Activated T-helper 1 cell treated with Interleukin-2 at 50 U/mL for 16 hours (primary cell): ENCODE measurements at regions not wholly inside any gene's neighbourhood (a gene's known extent, or its start where the extent isn't known, plus 50 kb on each side); places are given as distances from the start of the nearest gene placed in this dataset.
"Not testable (repeated sequence)": the region's sequence is repeated elsewhere in the genome, so short reads cannot be mapped to it uniquely, and the experiment has no call there.

Source experiments
- DNase-seq: peaks from one replicate; pipeline ENCODE4 v3.0.0-alpha.2; 2020; ENCODE audit warnings: low read depth

DNA sequence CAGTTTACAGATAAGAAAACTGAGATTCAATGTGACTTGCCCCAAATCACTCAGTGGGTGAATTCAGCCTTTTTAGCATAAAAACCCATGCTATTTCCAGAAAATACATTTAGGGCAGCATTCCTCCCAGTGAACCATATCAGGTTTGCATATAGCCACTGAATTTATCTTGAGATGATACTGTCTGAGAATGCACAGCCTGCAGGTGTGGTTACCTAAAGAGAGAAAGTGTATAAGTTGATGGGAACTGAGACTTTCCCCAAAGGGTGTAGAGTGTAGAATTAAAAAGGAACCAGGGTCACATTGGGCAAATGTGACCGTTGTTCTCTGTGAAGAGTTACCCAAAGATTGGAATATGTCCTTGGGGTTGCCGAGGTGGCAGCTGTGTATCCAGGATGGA is 100.0 kb upstream of the PIK3R1 start:
- no peak for DNase-seq

DNA sequence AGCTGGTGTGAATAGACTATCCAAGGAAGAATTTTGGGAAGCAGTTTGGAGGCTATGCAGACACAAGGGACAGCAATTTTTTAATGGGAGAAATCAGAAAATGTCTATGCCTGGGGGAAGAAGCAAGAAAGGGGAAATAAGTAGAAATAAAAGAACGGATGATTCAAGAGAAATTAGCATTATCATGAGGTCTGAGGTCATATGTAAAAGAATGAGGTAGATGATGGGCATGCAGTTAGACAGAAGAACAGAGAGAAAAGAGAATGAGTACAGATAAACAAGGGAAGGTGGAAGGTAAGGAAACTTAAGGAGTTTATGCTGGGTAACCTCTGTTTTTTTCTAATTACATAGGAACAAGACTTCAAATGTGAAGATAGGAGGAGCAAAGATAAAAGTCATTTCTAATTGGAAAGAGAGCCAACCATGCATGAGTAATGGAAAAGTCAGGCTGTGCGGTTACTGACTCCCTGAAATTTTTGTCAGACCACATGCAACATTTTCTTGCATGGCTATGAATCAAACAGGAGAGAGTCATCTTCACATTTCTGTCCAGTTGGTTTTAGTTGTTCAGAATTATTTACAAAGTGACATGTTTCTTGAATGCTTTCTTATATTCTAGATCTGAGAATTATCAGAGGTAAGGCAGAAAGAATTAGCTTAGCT is 101.0 kb upstream of the PIK3R1 start:
- no peak for DNase-seq

DNA sequence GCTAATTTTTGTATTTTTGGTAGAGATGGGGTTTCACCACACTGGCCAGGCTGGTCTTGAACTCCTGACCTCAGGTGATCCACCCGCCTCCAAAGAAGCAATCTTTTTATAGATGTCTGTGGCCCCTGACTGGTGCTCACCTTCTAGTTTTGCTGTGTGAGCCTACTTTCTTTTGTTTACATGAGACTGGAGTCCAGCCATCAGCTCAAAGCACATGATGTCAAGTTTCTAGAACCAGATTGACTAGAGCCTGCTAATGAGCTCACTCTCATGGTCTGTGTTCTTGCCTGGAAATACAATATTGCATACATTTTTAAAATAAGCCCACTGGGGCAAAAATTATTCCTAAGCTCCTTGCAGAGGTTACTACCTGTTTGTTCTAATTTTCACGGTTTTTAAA is 102.9 kb upstream of the PIK3R1 start:
- DNase-seq = no peak

DNA sequence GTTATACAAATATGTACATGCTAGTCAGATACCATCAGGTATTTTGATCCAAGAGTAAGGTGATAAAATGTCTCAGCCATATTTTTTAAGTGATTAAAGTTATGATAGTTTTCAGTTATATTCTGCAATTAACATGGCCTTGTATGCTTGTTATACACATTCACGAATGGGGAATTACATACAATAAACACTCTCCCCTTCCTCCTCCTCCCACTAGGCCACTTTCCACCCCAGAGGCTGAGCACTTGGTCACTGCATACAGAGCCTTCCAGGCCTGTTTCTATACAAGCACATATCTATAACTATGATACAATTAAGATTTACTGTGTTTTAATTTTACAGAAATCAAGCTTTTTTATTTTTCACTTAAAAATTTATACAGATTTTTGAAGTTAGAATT is 104.7 kb upstream of the PIK3R1 start:
- DNase-seq = no peak

DNA sequence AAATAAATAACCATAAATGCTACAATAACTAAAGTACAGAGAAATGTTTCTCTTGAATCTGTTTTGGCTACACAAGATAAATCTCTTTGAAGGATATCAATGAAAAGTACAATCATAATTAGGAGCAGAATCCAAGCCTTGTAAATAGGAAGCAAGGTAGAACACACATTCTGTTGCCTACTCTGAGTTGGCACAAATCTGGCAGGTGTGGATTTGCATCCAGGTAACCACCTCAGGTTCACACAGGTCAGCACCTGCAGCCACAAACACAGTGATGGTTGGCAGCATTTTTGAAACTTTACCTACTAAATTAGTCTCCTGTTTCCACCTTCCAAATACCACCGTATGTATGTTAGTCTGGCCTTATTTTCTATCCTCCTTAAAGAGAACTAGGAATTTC is 105.3 kb upstream of the PIK3R1 start:
- DNase-seq = no peak

DNA sequence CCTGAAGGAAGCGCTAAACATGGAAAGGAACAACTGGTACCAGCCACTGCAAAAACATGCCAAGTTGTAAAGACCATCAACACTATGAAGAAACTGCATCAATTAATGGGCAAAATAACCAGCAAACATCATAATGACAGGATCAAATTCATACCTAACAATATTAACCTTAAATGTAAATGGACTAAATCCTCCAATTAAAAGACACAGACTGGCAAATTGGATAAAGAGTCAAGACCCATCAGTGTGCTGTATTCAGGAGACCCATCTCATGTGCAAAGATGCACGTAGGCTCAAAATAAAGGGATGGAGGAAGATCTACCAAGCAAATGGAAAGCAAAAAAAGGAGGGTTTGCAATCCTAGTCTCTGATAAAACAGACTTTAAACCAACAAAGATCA is 111.3 kb upstream of the PIK3R1 start:
- DNase-seq = not testable (repeated sequence)

DNA sequence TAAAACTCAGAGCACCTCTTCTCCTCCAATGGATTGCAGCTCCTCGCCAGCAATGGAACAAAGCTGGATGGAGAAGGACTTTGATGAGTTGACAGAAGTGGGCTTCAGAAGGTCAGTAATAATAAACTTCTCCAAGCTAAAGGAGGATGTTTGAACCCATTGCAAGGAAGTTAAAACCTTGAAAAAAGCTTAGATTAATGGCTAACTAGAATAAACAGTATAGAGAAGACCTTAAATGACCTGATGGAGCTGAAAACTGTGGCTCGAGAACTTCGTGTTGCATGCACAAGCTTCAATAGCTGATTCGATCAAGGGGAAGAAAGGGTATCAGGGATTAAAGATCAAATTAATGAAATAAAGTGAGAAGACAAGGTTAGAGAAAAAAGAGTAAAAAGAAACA is 112.3 kb upstream of the PIK3R1 start:
- not testable (repeated sequence) for DNase-seq

DNA sequence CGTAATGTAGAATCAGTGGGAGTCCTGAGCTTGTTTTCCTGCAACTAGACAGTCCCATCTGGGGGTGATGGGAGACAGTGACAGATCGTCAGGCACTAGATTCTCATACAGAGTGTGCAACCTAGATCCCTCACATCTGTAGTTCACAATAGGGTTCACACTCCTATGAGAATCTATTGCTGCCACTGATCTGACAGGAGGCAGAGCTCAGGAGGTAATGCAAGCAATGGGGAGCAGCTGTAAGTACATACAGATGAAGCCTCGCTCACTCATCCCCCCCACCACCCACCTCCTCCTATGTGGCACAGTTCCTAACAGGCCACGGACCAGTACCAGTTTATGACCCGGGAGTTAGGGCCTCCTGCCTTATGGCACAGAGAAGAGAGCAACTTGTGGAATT is 116.2 kb upstream of the PIK3R1 start:
- DNase-seq = no peak

DNA sequence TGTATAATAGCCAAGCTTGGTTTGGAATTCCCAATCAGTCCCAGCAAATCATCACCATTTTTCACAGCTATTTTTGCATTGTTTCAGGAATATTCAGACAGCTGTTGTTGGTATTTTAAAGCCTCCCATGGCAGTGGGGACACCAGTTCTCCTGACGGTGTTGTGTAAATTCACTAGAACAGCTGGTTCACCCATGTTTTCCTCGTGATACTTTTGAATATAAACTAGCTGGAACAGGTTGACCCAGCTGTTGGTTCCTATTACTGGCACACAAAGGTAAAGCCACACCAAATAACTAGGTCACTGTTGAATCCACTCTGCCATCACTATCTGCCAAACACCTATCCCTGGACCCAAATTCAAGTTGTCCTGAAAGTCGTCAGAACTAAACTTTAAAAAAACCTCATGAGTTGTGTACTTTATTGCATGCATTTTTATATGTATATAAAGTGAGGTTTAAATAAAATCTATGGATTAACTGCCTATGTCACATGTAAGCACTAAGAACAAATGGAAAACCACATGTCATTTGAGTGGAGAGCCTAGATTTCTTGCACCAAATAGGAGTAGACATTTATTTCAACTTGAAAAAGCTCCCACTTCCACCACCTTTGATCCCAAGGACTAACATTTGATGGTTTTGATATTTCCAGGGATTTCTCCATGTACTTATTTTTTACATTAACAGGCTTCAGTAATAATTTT is 121.9 kb upstream of the PIK3R1 start:
- no peak for DNase-seq

DNA sequence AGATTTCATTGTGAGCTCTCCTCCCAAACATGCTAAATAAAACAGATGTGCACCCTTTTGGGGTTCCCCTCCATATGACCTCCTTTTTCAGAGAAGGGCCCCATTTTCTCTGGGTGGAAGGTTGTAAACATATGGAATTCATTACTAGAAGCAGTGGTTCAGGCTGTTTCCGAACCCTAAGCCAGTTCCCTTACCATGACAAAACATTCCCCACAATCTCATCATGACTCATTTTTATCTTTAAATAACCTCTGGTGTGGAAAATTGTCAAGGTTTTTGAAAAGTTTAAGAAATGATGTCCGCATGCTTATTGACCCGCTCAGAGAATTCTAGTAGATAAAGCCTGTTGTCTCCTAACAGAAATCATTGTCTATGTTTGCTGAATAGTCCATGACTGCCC is 127.3 kb upstream of the PIK3R1 start:
- no peak for DNase-seq

DNA sequence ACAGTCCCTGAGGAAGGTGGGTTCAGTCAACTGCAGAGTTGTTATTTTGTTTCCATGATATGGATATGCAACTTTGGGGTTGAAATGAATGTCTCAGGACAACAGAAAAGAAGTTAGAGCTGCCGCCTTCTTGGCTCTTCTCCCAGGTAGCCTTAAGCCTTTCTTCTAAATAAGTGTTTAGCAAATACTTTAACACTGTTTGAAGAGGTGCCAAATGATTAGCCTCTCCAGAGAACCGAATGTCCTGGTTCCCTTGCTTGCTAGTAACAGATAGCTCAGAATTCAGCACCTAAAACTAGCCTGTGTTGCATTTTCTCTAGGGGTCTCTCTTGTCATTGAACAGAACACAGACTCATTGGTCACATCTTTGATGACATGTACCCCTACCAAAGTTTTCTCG is 127.7 kb upstream of the PIK3R1 start:
- DNase-seq = no peak

DNA sequence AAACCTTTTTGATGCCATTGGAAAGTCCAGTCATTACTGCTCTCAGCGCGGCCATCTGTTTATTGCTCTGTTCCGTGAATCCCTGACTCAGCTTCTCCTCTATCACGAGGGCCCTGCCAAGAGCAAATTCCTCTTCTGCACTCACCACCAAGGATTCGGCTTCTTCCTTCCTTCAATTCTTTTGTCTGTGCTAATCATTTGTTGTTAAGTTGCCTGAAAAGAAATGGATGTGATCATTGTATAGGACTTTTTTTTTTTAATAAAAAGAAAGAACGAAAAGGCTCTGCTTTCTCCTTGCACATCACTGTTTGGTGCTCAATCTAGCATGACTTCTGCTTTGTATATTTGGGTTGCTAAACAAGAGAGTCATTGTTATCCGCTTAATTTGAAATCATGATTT is 128.7 kb upstream of the PIK3R1 start:
- DNase-seq = no peak

DNA sequence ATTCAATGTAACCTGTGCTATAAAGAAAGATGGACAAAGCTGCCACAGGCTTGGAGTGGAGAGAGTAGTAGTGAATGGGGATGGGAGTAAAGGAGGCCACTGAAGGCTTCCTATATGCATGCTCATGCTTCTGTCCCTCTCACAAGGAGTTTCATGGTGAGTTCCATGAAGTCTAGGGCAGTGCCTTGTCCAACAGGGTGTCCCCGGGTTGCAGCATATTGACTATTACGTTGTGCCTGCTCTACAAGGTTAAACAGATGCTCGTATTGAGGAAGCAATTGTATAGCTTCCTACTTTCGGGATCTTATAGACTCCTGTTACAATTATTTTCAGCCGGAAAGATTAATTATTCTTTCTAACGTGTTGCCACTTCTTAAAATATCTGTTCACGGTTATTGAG is 129.1 kb upstream of the PIK3R1 start:
- no peak for DNase-seq

DNA sequence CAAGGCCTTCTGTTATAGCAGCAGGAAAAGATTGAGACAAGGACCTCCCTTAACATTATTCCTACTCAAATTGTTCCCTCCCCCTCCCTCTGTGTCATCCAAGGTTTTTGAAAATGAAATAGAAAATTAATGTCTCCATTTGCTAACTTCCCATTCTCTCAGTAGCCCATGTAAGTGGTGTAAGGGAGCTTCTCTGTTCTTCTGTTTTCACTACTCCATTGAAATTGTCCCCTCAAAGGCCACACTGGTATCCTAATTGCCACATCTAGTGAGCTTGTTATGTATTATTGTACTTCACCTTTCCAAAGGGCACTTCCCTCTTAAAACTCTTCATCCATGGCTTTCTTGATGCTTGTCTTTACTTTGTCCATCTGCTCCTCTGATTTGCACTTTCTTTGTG is 131.2 kb upstream of the PIK3R1 start:
- DNase-seq = no peak

DNA sequence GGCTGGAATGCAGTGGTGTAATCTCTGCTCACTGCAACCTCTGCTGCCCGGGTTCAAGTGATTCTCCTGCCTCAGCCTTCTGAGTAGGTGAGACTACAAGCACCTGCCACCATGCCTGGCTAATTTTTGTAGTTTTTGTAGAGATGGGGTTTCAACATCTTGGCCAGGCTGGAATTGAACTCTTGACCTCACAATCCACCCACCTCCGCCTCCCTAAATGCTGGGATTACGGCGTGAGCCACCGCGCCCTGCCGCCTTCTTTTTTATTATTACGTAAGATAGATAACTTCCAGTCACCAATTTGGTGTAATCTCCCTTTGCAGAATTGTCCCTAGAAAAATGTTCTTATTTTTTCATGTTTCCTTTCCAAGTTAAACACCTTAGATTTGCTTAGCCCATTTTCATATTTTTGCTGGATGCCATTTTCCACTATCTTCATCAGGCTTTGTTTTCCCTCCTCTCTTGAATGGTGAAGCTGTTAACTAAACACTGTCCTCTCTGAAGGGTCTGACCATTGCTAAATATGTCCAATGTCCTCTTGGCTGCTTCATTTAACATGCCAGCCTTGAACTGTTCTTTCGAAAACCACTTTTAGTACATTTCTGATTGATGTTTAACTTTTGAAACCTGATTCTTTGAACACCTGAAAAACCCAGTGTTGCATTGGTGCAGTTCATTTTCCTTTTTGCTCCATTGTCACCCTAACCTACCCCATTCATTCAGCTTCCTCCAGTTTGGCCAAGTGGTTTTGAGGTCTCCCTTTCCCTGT is 135.1 kb upstream of the PIK3R1 start:
- no peak for DNase-seq

DNA sequence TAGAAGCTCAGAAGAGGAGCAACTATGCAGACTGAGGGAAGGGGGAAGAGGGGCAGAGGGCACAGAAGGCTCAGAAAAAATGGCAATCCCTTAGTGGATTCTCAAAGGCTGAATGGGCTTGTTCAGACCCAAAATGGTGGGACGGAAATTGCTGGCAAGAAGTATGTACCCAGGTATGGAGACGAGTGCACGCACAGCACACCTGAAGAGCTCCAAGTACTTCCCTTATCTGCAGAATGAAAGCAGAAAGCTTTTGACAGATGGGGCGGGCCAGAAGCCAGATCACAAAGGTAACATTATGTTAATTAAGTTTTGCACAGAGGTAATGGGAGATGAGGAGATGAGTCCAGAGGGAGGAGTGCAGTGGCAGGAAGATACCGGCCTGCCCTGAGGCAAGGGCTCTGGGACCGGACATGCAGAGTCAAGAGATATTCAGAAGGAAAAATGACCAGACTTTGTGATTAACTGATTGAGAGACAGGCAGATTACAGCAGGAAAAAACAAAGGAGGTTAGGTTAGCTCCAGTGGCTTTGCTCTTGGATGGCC is 138.1 kb upstream of the PIK3R1 start:
- DNase-seq = no peak

DNA sequence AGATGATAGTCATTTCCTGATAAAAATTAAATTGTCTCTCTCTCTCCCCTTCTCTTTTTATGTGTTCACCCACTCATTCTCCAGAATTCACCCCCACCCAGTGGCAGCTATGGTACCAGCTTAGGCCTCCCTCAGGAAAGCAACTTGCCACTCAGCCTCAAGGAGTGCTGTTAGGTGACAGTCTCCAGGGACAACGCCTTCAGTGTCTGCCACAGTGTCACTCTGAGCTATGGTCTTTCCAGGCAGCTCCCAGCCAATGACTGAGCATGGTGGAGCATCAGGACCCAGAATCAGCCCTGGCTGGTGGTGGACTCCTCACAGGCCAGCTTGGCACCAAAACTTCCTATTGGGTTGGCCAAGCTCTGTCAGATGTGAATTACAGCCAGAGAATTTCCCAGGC is 140.9 kb upstream of the PIK3R1 start:
- no peak for DNase-seq

DNA sequence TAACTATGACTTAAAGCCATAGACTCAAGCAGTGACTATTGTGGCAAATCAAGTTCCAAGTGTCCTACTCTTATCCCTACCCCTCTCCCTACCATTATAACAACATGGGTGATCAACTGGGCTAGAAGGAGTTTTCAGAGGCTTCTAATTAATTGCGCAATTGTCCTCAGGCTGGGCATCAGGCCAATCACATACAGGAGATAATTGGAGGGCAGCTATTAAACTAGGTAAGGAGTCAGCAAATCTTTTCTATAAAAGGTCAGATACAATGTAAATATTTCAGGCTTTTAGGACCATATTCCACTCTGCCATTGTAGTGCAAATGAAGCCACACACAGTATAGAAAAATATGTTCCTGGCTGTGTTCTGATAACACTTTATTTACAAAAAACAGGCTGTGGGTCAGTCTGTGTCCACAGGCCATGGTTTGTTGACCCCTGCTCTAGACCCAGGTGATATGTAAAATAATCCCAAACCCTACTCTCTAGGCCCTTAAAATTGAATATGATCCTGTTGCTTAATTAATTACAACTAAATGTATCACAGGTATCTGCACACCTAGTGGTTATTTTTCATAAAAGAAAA is 141.4 kb upstream of the PIK3R1 start:
- no peak for DNase-seq

DNA sequence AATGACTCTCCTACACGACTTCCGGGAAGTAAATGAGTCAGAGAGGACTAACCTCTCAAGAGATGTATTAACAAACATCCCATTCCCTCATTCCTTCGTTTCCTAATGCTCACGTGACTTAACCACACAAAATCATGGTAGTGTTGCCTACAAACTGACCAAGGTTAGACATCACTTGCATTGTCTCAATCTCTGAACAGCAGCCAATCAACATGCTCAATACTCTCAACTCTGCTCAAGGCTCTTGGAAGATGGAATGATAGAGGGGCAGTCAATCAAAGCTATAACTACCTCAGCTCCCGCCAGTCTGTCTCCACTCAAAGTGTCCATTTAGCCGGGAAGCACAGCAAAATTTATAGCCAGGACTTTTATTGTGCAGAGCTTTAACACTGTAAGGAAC is 143.8 kb upstream of the PIK3R1 start:
- DNase-seq = no peak

DNA sequence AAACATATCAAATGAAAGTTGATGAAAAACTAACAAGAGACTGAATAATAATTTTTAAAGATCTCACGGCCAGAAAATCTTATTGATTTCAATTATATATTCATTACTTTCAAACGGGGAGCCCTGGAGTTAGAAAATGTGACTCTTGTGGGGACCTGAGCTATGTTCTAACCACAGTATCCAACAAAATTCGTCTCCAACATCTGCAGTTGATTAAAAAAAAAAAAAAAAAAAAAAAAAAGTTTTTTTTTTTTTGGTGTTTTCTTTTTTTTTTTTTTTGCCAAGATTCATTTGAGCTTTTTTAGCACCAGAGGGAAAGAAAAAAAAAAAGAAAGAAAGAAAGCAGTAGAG is 144.3 kb upstream of the PIK3R1 start:
- no peak for DNase-seq

DNA sequence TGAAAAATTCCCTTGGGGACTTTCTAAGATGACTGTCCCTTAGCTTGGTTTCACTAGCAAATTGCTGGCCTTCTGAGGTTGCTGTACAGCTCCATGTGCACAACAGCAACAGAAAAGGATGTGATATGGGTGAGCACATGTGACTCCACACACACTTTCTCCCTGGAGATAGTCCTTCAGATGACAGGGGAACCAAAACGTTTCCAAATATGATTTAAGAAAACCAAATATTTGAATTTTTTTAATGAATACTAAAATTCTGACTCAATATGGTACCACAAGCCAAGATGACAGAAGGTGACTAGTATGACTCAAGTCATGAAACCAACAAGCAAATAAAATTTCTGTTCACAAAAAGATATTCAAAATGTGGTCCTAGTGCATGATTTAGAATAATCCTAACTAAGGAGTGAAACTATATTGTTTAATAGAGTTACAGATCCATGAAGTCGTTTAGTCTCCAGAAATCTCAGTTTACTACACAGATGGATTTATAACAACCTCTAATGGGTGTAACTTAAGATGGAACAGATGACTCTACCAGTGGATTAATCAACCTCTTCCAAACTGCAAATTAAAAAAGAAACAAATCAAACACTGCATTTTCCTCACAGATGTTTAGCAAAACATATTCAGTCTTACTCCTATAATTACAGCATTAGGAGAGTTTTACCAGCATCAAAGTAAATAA is 144.8 kb upstream of the PIK3R1 start:
- no peak for DNase-seq

DNA sequence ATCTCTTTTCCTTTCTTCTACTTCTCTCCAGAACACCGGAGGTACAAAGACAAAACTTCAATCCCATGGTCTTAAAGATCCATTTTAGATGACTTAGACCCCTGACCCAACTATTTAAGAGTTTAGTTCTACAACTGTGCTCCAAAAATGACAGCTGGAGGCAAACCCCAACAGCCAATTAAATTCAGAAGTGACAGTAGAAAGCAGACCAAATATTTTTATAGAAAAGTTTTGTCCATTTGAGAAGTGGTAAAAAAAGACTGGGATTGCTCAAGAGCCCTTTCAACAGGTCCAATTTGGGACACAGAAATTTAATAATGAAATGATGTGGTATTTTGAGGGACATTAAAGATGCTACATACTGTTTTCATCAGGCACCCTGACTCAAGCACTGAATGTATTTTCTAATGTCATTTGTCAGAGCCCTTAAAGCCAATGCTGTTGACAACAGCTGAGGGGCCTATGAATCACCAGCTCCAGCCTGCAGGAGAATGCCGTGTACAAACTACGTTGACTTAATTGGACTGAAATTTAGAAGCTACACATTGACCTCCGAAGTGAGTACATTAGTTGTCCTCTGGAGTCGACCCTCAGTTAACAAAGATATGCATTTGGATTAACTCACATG is 147.5 kb upstream of the PIK3R1 start:
- DNase-seq = no peak
